HUES64 (cell line): ENCODE measurements at regions not wholly inside any gene's neighbourhood (a gene's known extent, or its start where the extent isn't known, plus 50 kb on each side); places are given as distances from the start of the nearest gene placed in this dataset.

Experiments used
- H3K27ac ChIP-seq: 2 replicates; pipeline ENCODE4 v1.7.0; 2013; ENCODE audit warnings: low read depth, low read length, inconsistent platforms
- H3K27me3 ChIP-seq: 2 replicates; pipeline ENCODE4 v1.6.1; 2013; ENCODE audit warnings: mild to moderate bottlenecking, low read length; ENCODE audit not compliant: insufficient read depth
- H3K36me3 ChIP-seq: 2 replicates; pipeline ENCODE4 v1.6.1; 2013; ENCODE audit warnings: mild to moderate bottlenecking, low read length; ENCODE audit not compliant: insufficient read depth
- H3K4me1 ChIP-seq: 2 replicates; pipeline ENCODE4 v1.6.1; 2013; ENCODE audit warnings: mild to moderate bottlenecking, low read length, moderate library complexity; ENCODE audit not compliant: insufficient read depth
- H3K4me3 ChIP-seq: 2 replicates; pipeline ENCODE4 v1.5.1; 2013; ENCODE audit warnings: mild to moderate bottlenecking, low read length, moderate library complexity
- H3K9ac ChIP-seq: 2 replicates; pipeline ENCODE4 v1.6.1; 2013; ENCODE audit warnings: mild to moderate bottlenecking, low read depth, low read length
- H3K9me3 ChIP-seq: 2 replicates; pipeline ENCODE4 v1.6.1; 2013; ENCODE audit warnings: low read depth, low read length; ENCODE audit not compliant: insufficient read depth
- WGBS: fragments of 150-250, 120-280 bp; methylation state at CpG from one replicate; pipeline ENCODE4 v1.1.7; 2013; ENCODE audit warnings: missing lambda C conversion rate; 5-methylcytosine and 5-hydroxymethylcytosine counted together

DNA sequence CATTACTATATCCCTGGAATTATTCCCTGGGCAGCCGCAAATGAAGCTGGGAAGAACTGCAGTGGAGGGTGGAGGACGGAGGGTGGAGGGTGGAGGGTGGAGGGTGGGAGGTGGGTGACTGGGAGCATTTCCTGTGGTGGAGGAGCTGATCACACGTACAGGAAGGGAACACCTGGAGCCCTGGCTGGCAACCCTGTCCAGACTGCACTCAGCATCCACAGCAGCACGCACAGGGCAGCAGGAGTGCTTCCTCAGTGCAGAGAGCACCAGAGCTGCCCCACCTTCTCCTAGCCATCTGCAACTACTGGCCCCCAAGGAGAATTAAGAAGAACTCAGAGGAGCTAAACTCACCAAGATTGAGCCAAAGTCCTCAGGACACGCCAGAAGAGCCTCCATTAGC, 249.9 kb downstream of the EIPR1 start:
- 83% methylated on average over 5 of the region's 5 CpGs for WGBS
- Histone ChIP-seq H3K4me1 (no peaks in the 10 kb centered on the region), H3K36me3 (no peaks in the 10 kb centered on the region), H3K27ac (no peak overlapping the region), H3K9me3 (no peaks in the 10 kb centered on the region), H3K27me3 (no peaks in the 10 kb centered on the region), H3K9ac (no peak overlapping the region), H3K4me3 (no peak overlapping the region)

DNA sequence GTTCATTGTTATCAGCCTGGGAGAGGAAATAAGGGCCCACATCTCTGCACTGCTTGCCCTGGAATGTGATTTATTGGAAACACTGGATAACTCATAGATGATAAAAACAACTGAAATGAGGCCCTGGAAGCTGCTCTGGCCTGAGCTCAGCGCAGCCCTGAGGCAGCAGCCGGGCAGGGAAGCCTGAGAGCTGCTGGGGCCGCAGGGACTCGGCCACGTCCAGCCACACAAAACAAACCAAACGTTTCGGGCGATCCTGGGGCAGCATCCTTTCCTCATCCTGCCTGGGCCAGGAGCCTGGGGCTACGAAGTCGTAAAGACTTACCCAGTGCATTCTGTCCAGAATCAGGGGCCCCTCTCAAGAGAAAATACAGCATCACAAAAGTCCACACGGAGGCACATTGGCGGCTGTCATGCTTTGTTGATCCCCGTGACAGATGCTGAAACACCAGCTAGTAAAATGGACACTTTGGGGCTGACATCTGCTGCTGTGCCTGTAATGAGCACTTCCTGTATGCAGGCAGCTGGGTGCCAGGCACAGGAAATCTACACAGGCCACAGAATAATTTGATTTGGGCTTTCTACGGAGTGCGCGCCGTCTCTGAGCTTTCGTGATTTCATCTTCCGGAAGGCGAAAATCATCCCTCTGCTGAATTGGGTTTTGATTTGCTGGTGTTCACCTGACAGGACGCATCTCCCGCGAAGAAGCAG, 250.6 kb downstream of the EIPR1 start:
- Histone ChIP-seq H3K27ac (no peak overlapping the region), H3K9me3 (no peaks in the 10 kb centered on the region), H3K27me3 (no peaks in the 10 kb centered on the region), H3K9ac (no peak overlapping the region), H3K4me3 (no peak overlapping the region), H3K4me1 (no peaks in the 10 kb centered on the region), H3K36me3 (no peaks in the 10 kb centered on the region)
- 92% methylated on average over 23 of the region's 23 CpGs for WGBS

DNA sequence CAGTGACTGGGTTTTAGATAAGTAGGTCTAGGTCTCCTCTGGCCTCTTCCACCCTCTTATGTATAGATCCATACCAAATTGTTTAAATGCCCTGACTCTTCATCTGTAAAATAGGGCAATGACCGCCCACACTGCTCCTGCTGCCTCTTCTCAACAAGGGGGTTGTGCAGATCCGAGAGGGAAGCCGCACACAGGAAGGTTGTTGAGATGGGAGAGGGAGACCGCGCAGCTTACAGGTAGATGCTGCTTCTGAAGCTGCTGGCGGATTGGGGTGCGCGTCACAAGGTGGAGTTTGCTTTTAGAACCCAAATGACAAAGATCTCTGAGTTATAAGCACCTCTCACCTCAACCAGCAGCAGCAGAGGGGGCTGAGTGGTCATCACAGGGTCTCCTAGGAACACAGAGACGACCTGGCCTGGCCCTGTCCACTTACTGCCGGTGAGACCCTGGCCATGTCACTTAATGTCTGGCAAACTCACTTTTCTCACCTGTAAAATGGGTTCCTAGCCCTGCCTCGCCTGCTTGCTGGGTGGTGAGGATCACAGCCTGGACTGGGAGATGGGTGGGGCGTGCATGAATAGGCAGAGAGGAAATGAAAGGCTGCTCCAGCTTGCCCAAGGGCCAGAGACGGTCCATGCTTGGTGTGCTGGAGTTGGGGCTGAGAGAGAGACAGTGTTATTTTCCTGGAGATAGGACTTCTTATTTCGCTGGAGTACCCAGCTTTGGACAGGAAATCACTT, 251.3 kb downstream of the EIPR1 start:
- Histone ChIP-seq H3K9me3 (no peaks in the 10 kb centered on the region), H3K27me3 (no peaks in the 10 kb centered on the region), H3K4me1 (no peaks in the 10 kb centered on the region), H3K4me3 (no peak overlapping the region), H3K9ac (no peak overlapping the region), H3K36me3 (no peaks in the 10 kb centered on the region), H3K27ac (no peak overlapping the region)
- 93% methylated on average over 14 of the region's 14 CpGs for WGBS

DNA sequence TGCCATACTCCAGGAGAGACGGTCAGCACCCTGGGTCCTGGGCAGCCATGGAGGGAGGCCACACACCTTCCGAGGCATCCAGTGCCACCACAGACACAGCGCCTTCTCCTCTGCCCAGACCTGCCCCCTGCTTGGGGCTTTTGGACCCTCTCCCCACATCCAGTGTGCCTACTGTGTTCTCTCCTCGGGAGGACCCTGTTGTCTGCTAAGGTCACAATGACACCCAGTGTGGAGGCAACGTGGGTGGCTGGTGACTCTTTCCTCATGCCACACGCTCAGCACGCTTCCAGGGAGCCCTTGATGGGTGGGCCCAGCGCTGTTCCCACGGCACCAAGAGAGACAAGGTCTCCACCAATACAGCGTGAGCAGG, 251.9 kb downstream of the EIPR1 start:
- Histone ChIP-seq H3K4me3 (no peak overlapping the region), H3K4me1 (no peaks in the 10 kb centered on the region), H3K9ac (no peak overlapping the region), H3K27me3 (no peaks in the 10 kb centered on the region), H3K9me3 (no peaks in the 10 kb centered on the region), H3K36me3 (no peaks in the 10 kb centered on the region), H3K27ac (no peak overlapping the region)
- WGBS = 95% methylated on average over 10 of the region's 10 CpGs

DNA sequence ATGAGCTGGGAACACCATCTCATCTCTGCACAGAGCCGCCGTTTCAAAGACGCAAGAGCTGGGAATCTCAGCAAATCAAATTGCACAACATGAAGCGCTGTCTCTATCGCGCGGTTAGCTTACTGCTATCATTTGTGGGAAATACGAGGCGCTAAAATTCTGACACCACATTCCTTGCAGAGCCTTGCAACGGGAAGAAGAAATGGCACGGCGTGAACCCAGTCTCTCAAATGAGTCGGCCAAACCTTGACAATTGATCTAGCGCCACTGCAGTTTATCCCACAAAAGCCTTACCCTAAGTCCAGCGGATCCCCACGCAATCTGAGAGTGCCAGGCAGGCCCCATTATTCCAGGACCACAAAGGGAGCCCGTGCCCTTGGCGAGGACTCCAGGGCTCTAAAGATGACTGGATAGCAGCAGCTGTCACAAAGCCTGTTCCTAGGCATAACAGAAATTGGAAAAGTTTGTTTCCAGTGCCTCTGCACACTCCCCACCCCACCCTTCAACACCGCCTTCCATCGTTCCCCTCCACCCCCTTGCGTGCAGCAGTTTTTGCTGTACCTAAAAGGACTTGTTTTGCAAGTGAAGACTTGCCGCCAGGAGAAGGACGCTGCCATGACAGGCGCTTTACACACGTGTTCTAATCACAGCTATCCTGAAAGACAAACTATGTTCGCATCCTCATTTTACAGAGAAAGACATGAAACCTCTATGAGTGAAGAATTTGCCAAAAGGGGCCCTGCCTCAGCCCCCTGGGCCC, 252.4 kb downstream of the EIPR1 start:
- Histone ChIP-seq H3K4me1 (no peaks in the 10 kb centered on the region), H3K27ac (no peak overlapping the region), H3K9ac (no peak overlapping the region), H3K9me3 (no peaks in the 10 kb centered on the region), H3K36me3 (no peaks in the 10 kb centered on the region), H3K4me3 (no peak overlapping the region), H3K27me3 (no peaks in the 10 kb centered on the region)
- 90% methylated on average over 26 of the region's 26 CpGs for WGBS

DNA sequence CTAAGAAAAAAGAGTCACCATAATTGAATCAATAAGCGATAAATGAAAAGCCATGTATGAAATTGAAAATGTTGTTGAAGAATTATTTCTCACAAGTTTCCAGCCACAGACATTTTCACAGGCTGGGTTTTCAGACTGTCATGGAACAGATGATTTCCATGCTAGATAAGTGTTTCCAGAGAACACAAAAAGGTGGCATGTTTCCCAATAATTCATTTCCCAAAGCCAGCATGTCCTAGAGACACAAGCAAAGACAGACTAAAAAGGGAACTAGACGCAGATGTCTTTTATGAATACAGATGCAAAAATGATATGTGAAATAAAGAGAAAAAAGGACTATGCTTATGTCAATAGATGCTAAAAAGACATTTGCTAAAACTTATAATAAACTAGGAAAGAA, 255.1 kb downstream of the EIPR1 start:
- Histone ChIP-seq H3K27me3 (no peaks in the 10 kb centered on the region), H3K36me3 (no peaks in the 10 kb centered on the region), H3K9me3 (no peaks in the 10 kb centered on the region), H3K27ac (no peak overlapping the region), H3K9ac (no peak overlapping the region), H3K4me3 (no peak overlapping the region), H3K4me1 (peaks cover 6% of the 10 kb centered on the region; the same call in 1 of the 2 replicates)
- 100% methylated on average over 2 of the region's 2 CpGs for WGBS

DNA sequence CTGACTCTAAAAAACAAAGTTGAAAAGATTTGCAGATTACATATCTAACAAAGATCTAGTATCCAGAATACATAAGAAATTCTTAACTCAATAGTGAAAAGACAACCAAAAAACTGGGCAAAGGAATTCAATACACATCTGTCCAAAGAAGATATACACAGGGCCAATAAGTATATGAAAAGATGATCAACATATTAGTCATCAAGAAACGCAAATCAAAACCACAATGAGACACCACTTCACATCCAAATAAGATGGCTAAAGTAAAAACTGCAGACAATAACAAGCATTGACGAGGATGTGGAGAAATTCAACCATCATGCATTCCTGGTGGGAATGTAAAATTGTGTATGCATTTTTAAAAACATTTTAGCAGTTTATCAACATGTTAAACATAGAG, 256.0 kb downstream of the EIPR1 start:
- Histone ChIP-seq H3K9ac (no peak overlapping the region), H3K27ac (no peak overlapping the region), H3K36me3 (no peaks in the 10 kb centered on the region), H3K9me3 (no peaks in the 10 kb centered on the region), H3K4me3 (no peak overlapping the region), H3K4me1 (peaks cover 8% of the 10 kb centered on the region; the same call in 1 of the 2 replicates), H3K27me3 (no peaks in the 10 kb centered on the region)
- 100% methylated on average over 1 of the region's 2 CpGs for WGBS

DNA sequence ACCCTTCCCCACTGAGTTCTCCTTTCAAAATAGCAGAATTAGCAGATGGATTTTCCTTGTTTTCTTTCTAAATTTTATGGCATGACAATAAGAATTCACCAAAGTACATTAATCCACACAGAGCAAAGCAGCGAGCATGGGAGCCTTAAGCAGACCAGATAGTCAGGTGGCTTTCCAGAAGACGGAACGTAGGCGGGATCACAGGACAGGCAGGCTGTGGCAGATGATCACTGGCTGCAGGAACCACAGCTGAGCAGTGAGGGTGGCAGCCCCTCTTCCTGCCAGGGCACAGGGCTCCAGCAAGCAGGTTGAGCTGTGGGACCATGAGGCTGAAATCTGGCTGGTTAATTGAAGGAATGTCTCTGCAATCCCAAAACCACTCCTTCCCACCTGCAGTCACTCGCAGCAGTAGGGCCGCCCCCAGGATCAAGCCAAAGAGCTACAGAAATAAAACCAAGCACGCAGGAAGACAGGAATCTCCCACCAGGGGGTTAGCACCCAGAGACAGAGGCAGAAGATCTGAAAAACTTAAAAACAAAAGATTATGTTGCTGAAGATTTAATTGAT, 259.9 kb downstream of the EIPR1 start:
- Histone ChIP-seq H3K4me3 (no peak overlapping the region), H3K27ac (no peak overlapping the region), H3K4me1 (peaks cover 8% of the 10 kb centered on the region; the same call in 1 of the 2 replicates), H3K9ac (no peak overlapping the region), H3K36me3 (no peaks in the 10 kb centered on the region), H3K27me3 (no peaks in the 10 kb centered on the region), H3K9me3 (no peaks in the 10 kb centered on the region)
- 75% methylated on average over 7 of the region's 7 CpGs for WGBS

DNA sequence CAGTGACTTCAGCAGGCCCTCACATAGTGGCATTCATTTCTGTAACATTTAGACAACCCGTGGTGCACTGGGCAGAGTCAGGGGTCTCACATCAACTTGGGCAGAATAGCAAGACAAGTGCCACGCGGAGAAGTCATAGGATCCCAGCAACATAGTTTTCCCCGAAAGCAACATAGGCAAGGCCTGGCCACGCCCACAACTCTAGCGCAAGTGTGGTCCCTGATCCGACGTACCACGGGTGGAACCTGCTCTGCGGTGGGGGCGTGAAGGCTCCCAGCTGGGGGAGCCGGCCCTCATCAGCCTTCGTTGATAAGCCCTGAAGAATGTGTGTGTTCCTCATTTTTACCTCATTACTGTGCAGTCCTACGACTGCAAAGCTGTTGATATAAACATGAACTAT, 261.2 kb downstream of the EIPR1 start:
- no peaks in the 10 kb centered on the region for H3K9me3 ChIP-seq
- WGBS = 94% methylated on average over 14 of the region's 14 CpGs
- H3K9ac ChIP-seq = no peak overlapping the region
- H3K4me3 ChIP-seq = no peak overlapping the region
- H3K36me3 ChIP-seq = no peaks in the 10 kb centered on the region
- peaks cover 8% of the 10 kb centered on the region; the same call in 1 of the 2 replicates for H3K4me1 ChIP-seq
- H3K27me3 ChIP-seq = no peaks in the 10 kb centered on the region
- no peak overlapping the region for H3K27ac ChIP-seq

DNA sequence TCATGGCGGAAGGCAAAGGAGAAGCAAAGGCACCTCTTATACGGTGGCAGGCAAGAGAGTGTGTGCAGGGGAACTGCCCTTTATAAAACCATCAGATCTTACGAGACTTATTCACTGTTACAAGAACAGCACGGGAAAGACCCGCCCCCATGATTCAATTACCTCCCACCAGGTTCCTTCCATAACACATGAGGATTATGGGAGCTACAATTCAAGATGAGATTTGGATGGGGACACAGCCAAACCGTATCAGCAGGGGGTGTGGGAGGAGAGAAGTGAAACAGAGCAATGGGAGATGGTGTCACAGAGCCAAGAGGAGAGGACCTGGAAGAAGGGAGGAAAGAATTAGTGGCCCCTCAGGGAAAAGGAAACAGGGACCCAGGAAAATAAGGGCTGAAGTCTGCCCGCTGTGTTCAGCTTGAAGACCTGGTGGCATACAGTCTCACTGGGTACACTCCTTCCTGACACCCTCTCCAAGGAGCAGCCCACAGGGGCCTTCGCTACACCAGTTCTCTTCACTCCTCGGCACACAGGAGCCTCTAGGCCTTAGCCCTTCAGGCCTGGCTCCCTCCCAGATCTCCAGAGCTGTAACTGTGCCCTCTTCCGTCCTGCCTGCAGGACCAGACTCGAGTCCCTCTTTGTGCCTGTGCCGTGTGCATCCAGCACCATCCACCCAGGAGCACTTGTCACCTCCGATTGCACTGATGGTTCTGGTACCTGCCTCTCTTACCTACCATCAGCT, 262.1 kb downstream of the EIPR1 start:
- H3K9me3 ChIP-seq = no peaks in the 10 kb centered on the region
- 80% methylated on average over 13 of the region's 13 CpGs for WGBS
- no peaks in the 10 kb centered on the region for H3K36me3 ChIP-seq
- H3K27me3 ChIP-seq = no peaks in the 10 kb centered on the region
- H3K9ac ChIP-seq = no peak overlapping the region
- H3K27ac ChIP-seq = no peak overlapping the region
- no peak overlapping the region for H3K4me3 ChIP-seq
- H3K4me1 ChIP-seq = peaks cover 8% of the 10 kb centered on the region; the same call in 1 of the 2 replicates
